ENCODE measurements at regions not wholly inside any gene's neighbourhood (a gene's known extent, or its start where the extent isn't known, plus 50 kb on each side); places are given as distances from the start of the nearest gene placed in this dataset.

DNA sequence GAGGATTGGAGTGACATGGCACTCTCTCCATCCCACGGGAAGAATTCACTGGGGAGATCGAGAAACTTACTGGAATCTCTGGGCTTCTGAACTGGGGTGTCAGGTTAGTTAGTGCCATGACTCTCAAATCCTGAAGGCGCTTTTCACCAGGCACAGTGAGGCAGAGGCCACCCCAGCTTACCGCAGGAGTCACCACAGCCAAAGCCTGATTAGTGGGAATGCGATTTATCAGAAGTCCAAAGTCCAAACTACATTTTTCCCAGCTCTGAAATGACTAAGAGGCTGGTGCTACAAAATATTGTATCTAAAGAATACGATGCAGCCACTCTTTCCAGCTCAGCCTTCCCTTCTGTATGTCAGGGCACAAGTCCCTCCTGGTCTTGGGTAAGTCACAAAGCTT is 334.8 kb upstream of the SHH start:
- no peak for TF ChIP-seq EZH2phosphoT487 (conservative IDR thresholded peaks at IDR 0.05; ENCODE audit: low read length)
- Histone ChIP-seq H3K4me2 (ENCODE audit: low read depth, low read length, poor library complexity, severe bottlenecking) (no peak overlapping the region), H3K27ac (ENCODE audit: low read depth, low read length) (no peak overlapping the region), H3F3A (ENCODE audit: insufficient read depth) (no peaks in the 10 kb centered on the region), H4K20me1 (ENCODE audit: low read depth, low read length) (no peaks in the 10 kb centered on the region), H3K79me2 (ENCODE audit: insufficient read depth, low read length) (no peaks in the 10 kb centered on the region), H2AFZ (ENCODE audit: low read depth, low read length, severe bottlenecking) (no peak overlapping the region), H3K9ac (ENCODE audit: low read length) (no peak overlapping the region), H3K4me3 (ENCODE audit: insufficient read depth, low read length, poor library complexity, severe bottlenecking) (no peak overlapping the region), H3K9me2 (replicated peaks; ENCODE audit: insufficient read depth, low read length) (no peaks in the 10 kb centered on the region), H3K9me3 (ENCODE audit: insufficient read depth, low read length) (no peaks in the 10 kb centered on the region), H3K27me3 (ENCODE audit: low read length) (no peaks in the 10 kb centered on the region), H3K36me3 (ENCODE audit: low read length) (no peaks in the 10 kb centered on the region)

DNA sequence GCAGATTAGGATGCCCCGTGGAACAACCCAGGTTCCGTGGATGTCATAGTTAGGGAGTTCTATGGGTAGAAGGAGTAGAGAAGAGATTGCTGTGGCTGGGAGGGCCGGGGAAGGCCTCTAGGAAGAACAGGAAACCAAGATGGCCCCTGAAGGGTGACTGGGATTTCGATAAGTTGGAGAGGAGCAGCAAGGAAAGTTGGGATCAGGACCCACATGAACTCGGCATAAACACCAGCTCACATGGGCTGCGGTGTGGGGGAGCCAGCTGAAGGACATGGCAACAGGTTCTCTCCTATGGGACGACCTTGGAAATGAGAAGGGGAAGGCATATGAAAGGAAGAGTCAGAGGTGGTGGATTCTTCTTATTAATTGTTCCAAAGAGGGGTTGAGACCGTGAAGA is 333.7 kb upstream of the SHH start:
- no peaks in the 10 kb centered on the region for H3K27me3 ChIP-seq (ENCODE audit: low read length)
- no peak overlapping the region for H2AFZ ChIP-seq (ENCODE audit: low read depth, low read length, severe bottlenecking)
- H3K27ac ChIP-seq (ENCODE audit: low read depth, low read length), result no peak overlapping the region

DNA sequence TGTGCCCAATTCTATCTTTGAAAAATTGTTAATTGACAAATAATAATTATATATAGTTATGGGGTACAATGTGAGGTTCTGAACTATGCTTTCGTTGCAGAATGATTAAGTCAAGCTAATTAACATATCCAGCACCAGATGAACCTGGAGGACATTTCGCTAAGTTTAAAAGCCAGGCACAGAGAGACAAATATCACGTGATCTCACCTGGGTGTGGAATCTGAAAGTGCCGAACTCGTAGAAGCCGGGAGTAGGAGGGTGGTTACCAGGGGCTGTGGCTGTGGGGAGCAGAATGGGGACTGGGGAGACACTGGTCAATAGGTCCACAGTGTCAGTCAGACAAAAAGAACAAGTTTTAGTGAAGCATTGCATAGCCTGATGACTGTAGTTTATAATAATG is 332.9 kb upstream of the SHH start:
- Histone ChIP-seq H3F3A (ENCODE audit: insufficient read depth) (no peaks in the 10 kb centered on the region), H3K79me2 (ENCODE audit: insufficient read depth, low read length) (no peaks in the 10 kb centered on the region), H3K4me2 (ENCODE audit: low read depth, low read length, poor library complexity, severe bottlenecking) (no peak overlapping the region), H3K9me2 (replicated peaks; ENCODE audit: insufficient read depth, low read length) (no peaks in the 10 kb centered on the region), H3K27ac (ENCODE audit: low read depth, low read length) (no peak overlapping the region), H2AFZ (ENCODE audit: low read depth, low read length, severe bottlenecking) (no peak overlapping the region), H4K20me1 (ENCODE audit: low read depth, low read length) (no peaks in the 10 kb centered on the region), H3K27me3 (ENCODE audit: low read length) (no peaks in the 10 kb centered on the region), H3K9ac (ENCODE audit: low read length) (no peak overlapping the region), H3K9me3 (ENCODE audit: insufficient read depth, low read length) (no peaks in the 10 kb centered on the region), H3K36me3 (ENCODE audit: low read length) (no peaks in the 10 kb centered on the region), H3K4me3 (ENCODE audit: insufficient read depth, low read length, poor library complexity, severe bottlenecking) (no peak overlapping the region)
- TF ChIP-seq, protein P1, sequence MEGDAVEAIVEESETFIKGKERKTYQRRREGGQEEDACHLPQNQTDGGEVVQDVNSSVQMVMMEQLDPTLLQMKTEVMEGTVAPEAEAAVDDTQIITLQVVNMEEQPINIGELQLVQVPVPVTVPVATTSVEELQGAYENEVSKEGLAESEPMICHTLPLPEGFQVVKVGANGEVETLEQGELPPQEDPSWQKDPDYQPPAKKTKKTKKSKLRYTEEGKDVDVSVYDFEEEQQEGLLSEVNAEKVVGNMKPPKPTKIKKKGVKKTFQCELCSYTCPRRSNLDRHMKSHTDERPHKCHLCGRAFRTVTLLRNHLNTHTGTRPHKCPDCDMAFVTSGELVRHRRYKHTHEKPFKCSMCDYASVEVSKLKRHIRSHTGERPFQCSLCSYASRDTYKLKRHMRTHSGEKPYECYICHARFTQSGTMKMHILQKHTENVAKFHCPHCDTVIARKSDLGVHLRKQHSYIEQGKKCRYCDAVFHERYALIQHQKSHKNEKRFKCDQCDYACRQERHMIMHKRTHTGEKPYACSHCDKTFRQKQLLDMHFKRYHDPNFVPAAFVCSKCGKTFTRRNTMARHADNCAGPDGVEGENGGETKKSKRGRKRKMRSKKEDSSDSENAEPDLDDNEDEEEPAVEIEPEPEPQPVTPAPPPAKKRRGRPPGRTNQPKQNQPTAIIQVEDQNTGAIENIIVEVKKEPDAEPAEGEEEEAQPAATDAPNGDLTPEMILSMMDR (IDR thresholded peaks at IDR 0.05; ENCODE audit: insufficient read depth, low read length, poor library complexity, severe bottlenecking), result no peak
- TF ChIP-seq EZH2phosphoT487 (conservative IDR thresholded peaks at IDR 0.05; ENCODE audit: low read length), result no peak

More for the DNA sequence above, 333.7 kb upstream of the SHH start:
- no peaks in the 10 kb centered on the region for H3K36me3 ChIP-seq (ENCODE audit: low read length)
- no peak overlapping the region for H3K4me3 ChIP-seq (ENCODE audit: insufficient read depth, low read length, poor library complexity, severe bottlenecking)
- no peak overlapping the region for H3K4me2 ChIP-seq (ENCODE audit: low read depth, low read length, poor library complexity, severe bottlenecking)
- H3K9me3 ChIP-seq (ENCODE audit: insufficient read depth, low read length), result no peaks in the 10 kb centered on the region
- H3K9ac ChIP-seq (ENCODE audit: low read length), result no peak overlapping the region
- H3K9me2 ChIP-seq (replicated peaks; ENCODE audit: insufficient read depth, low read length), result no peaks in the 10 kb centered on the region
- H4K20me1 ChIP-seq (ENCODE audit: low read depth, low read length), result no peaks in the 10 kb centered on the region
- H3K79me2 ChIP-seq (ENCODE audit: insufficient read depth, low read length), result no peaks in the 10 kb centered on the region
- no peaks in the 10 kb centered on the region for H3F3A ChIP-seq (ENCODE audit: insufficient read depth)
- TF ChIP-seq, protein P1 (IDR thresholded peaks at IDR 0.05; ENCODE audit: insufficient read depth, low read length, poor library complexity, severe bottlenecking), result no peak
- TF ChIP-seq EZH2phosphoT487 (conservative IDR thresholded peaks at IDR 0.05; ENCODE audit: low read length), result no peak

DNA sequence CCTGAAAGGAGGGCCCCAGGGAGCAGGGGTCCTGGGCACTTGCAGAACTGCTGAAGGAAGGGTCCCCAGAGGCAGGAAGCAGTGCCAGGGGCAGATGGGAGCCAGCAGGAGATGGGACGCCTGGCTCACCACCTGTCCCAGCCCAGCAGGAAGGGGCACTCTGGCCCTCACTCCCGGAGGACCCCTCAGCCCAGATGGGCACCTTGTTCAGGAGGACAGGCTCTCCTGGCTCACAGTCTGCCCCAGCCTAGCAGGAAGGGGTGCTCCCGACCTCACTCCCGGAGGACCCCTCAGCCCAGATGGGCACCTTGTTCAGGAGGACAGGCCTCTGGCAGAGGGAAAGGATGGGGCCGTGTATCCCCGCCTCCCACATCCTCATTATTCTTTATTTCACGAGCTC is 331.4 kb upstream of the SHH start:
- Histone ChIP-seq H2AFZ (ENCODE audit: low read depth, low read length, severe bottlenecking) (no peak overlapping the region), H4K20me1 (ENCODE audit: low read depth, low read length) (no peaks in the 10 kb centered on the region), H3K9me3 (ENCODE audit: insufficient read depth, low read length) (no peaks in the 10 kb centered on the region), H3K9me2 (replicated peaks; ENCODE audit: insufficient read depth, low read length) (no peaks in the 10 kb centered on the region), H3K36me3 (ENCODE audit: low read length) (no peaks in the 10 kb centered on the region), H3K4me3 (ENCODE audit: insufficient read depth, low read length, poor library complexity, severe bottlenecking) (no peak overlapping the region), H3K79me2 (ENCODE audit: insufficient read depth, low read length) (no peaks in the 10 kb centered on the region), H3K9ac (ENCODE audit: low read length) (no peak overlapping the region), H3K4me2 (ENCODE audit: low read depth, low read length, poor library complexity, severe bottlenecking) (no peak overlapping the region), H3K27me3 (ENCODE audit: low read length) (no peaks in the 10 kb centered on the region), H3K27ac (ENCODE audit: low read depth, low read length) (no peak overlapping the region), H3F3A (ENCODE audit: insufficient read depth) (no peaks in the 10 kb centered on the region)
- no peak for TF ChIP-seq EZH2phosphoT487 (conservative IDR thresholded peaks at IDR 0.05; ENCODE audit: low read length)
- TF ChIP-seq, protein P1 (IDR thresholded peaks at IDR 0.05; ENCODE audit: insufficient read depth, low read length, poor library complexity, severe bottlenecking), result no peak
